ENCODE measurements at regions not wholly inside any gene's neighbourhood (a gene's known extent, or its start where the extent isn't known, plus 50 kb on each side); places are given as distances from the start of the nearest gene placed in this dataset.

GRCh38 chr14:87169362-87169761 is 823.6 kb downstream of the GALC start:
- TF ChIP-seq CTCF (IDR thresholded peaks at IDR 0.05; ENCODE audit: extremely low read depth, missing control alignments) = no peak
- no peak for DNase-seq (ENCODE audit: low spot score)

GRCh38 chr14:87161502-87161901 is 831.5 kb downstream of the GALC start:
- TF ChIP-seq CTCF (IDR thresholded peaks at IDR 0.05; ENCODE audit: extremely low read depth, missing control alignments) = no peak
- DNase-seq (ENCODE audit: low spot score) = no peak

GRCh38 chr14:87160989-87161388 is 832.0 kb downstream of the GALC start:
- no peak for DNase-seq (ENCODE audit: low spot score)
- no peak for TF ChIP-seq CTCF (IDR thresholded peaks at IDR 0.05; ENCODE audit: extremely low read depth, missing control alignments)

- no peak for DNase-seq (ENCODE audit: low spot score)
- TF ChIP-seq CTCF (IDR thresholded peaks at IDR 0.05; ENCODE audit: extremely low read depth, missing control alignments) = no peak
These were observed 834.7 kb downstream of the GALC start for GRCh38 chr14:87158283-87158682.

GRCh38 chr14:87156878-87157277 is 836.1 kb downstream of the GALC start:
- DNase-seq (ENCODE audit: low spot score) = no peak
- TF ChIP-seq CTCF (IDR thresholded peaks at IDR 0.05; ENCODE audit: extremely low read depth, missing control alignments) = no peak

- DNase-seq (ENCODE audit: low spot score) = no peak
These were observed 837.0 kb downstream of the GALC start for GRCh38 chr14:87155856-87156488.

GRCh38 chr14:87153901-87154300 is 839.1 kb downstream of the GALC start:
- no peak for TF ChIP-seq CTCF (IDR thresholded peaks at IDR 0.05; ENCODE audit: extremely low read depth, missing control alignments)
- no peak for DNase-seq (ENCODE audit: low spot score)

More at GRCh38 chr14:87155856-87156488, 837.0 kb downstream of the GALC start:
- no peak for TF ChIP-seq CTCF (IDR thresholded peaks at IDR 0.05; ENCODE audit: extremely low read depth, missing control alignments)
